Parathyroid adenoma (tissue), 2 donors: ENCODE measurements at regions not wholly inside any gene's neighbourhood (a gene's known extent, or its start where the extent isn't known, plus 50 kb on each side); places are given as distances from the start of the nearest gene placed in this dataset.

Experiments
- H2AFZ ChIP-seq: fragments of 300-600 bp; sonication (generic); one replicate; pipeline ENCODE4 v1.7.0; 2017; ENCODE audit warnings: antibody characterized with exemption, mild to moderate bottlenecking
- H3K27ac ChIP-seq: fragments of 300-600 bp; sonication (generic); one replicate; pipeline ENCODE4 v1.7.0; 2017
- H3K27me3 ChIP-seq: fragments of 300-600 bp; sonication (generic); one replicate; pipeline ENCODE4 v1.7.0; 2017; ENCODE audit warnings: low read length; ENCODE audit not compliant: control insufficient read depth, insufficient read depth
- H3K36me3 ChIP-seq: fragments of 300-600 bp; sonication (generic); one replicate; pipeline ENCODE4 v1.7.0; 2017; ENCODE audit warnings: low read length; ENCODE audit not compliant: control insufficient read depth, insufficient read depth
- H3K4me1 ChIP-seq: fragments of 300-600 bp; sonication (generic); one replicate; pipeline ENCODE4 v1.7.0; 2017; ENCODE audit warnings: control low read depth
- H3K4me2 ChIP-seq: fragments of 300-600 bp; sonication (generic); one replicate; pipeline ENCODE4 v1.7.0; 2017; ENCODE audit warnings: low read length
- H3K4me3 ChIP-seq: fragments of 300-600 bp; sonication (generic); one replicate; pipeline ENCODE4 v1.7.0; 2017; ENCODE audit warnings: low read depth, low read length
- H3K79me2 ChIP-seq: fragments of 300-600 bp; sonication (generic); one replicate; pipeline ENCODE4 v1.7.0; 2017; ENCODE audit warnings: control low read depth
- H3K9ac ChIP-seq: fragments of 300-600 bp; sonication (generic); one replicate; pipeline ENCODE4 v1.7.0; 2017; ENCODE audit warnings: mild to moderate bottlenecking
- H3K9me3 ChIP-seq: fragments of 300-600 bp; sonication (generic); one replicate; pipeline ENCODE4 v1.7.0; 2017; ENCODE audit warnings: low read length; ENCODE audit not compliant: control insufficient read depth
- CTCF ChIP-seq: fragments of 300-600 bp; sonication (generic); IDR thresholded peaks from one replicate; pipeline ENCODE4 v1.7.0; 2017; ENCODE audit warnings: antibody characterized with exemption, mild to moderate bottlenecking
- donor health status: primary hyperparathyroidism.

GRCh38 chr16:66144641-66145040 lies 221.8 kb upstream of the CDH5 start:
- Histone ChIP-seq H3K36me3 (no peaks in the 10 kb centered on the region), H3K4me2 (no peak overlapping the region), H3K4me1 (peaks cover 20% of the 10 kb centered on the region), H3K27ac (peak overlapping the region; percentile 50), H3K27me3 (no peaks in the 10 kb centered on the region), H3K9ac (no peak overlapping the region), H3K4me3 (no peak overlapping the region), H3K79me2 (no peaks in the 10 kb centered on the region), H3K9me3 (no peaks in the 10 kb centered on the region), H2AFZ (no peak overlapping the region)
- TF ChIP-seq CTCF, result no peak

DNA sequence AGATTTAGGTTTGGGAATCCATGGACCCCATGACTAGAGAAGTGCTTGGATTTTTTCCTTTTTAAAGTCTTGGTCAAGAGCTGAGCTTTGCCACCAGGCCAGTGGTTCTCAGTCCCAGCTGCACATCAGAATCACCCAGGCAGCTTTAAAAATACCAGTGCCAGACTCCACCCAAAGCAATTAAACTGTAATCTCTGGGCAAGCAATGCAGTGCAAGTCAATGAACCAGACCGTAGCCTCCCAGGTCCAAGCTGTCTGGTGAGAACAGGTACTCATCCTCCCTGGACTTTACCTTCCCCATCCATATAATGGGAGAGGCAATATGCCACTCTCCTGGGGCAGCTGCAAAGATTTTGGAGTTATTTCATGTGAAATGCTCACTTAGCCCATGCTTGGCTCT lies 223.1 kb upstream of the CDH5 start:
- TF ChIP-seq CTCF, result no peak

DNA sequence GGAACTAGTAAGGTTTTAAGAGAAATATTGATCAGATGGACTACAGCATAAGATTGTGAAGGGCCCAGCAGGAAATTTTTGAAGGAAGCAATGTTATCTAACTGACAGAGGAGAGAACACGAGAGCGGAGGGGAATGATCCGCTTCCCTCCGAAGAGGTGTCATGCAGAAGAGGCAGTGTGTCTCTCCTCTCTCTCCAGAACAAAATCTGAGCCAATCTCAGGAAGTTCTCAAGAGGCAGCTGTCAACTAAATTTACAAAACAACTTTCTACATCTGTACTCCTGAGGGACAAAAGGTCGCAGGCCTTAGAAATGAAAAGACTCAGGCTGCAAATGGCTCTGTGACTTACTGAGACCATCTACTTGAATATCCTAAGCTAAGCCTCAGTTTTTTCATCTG lies 224.6 kb upstream of the CDH5 start:
- TF ChIP-seq CTCF, result no peak
- Histone ChIP-seq H3K79me2 (no peaks in the 10 kb centered on the region), H3K4me1 (peaks cover 21% of the 10 kb centered on the region), H3K9me3 (no peaks in the 10 kb centered on the region), H3K27ac (no peak overlapping the region), H3K4me3 (no peak overlapping the region), H3K36me3 (no peaks in the 10 kb centered on the region), H3K9ac (no peak overlapping the region), H3K27me3 (no peaks in the 10 kb centered on the region), H3K4me2 (no peak overlapping the region), H2AFZ (no peak overlapping the region)

More for the DNA sequence above, 223.1 kb upstream of the CDH5 start:
- H3K27me3 ChIP-seq, result no peaks in the 10 kb centered on the region
- H3K27ac ChIP-seq, result no peak overlapping the region
- H3K9ac ChIP-seq, result no peak overlapping the region
- no peaks in the 10 kb centered on the region for H3K36me3 ChIP-seq
- H3K4me2 ChIP-seq, result no peak overlapping the region
- H2AFZ ChIP-seq, result peak overlapping the region; percentile 5
- H3K4me3 ChIP-seq, result no peak overlapping the region
- no peaks in the 10 kb centered on the region for H3K79me2 ChIP-seq
- H3K4me1 ChIP-seq, result peaks cover 20% of the 10 kb centered on the region
- no peaks in the 10 kb centered on the region for H3K9me3 ChIP-seq

GRCh38 chr16:66137853-66138252 lies 228.6 kb upstream of the CDH5 start:
- H3K79me2 ChIP-seq, result no peaks in the 10 kb centered on the region
- H3K9me3 ChIP-seq, result no peaks in the 10 kb centered on the region
- peak overlapping the region; percentile 63 for H2AFZ ChIP-seq
- peaks cover 36% of the 10 kb centered on the region for H3K4me1 ChIP-seq
- no peak overlapping the region for H3K4me2 ChIP-seq
- no peaks in the 10 kb centered on the region for H3K36me3 ChIP-seq
- H3K27ac ChIP-seq, result peak overlapping the region; percentile 92
- H3K9ac ChIP-seq, result no peak overlapping the region
- no peak for TF ChIP-seq CTCF
- no peaks in the 10 kb centered on the region for H3K27me3 ChIP-seq
- no peak overlapping the region for H3K4me3 ChIP-seq

DNA sequence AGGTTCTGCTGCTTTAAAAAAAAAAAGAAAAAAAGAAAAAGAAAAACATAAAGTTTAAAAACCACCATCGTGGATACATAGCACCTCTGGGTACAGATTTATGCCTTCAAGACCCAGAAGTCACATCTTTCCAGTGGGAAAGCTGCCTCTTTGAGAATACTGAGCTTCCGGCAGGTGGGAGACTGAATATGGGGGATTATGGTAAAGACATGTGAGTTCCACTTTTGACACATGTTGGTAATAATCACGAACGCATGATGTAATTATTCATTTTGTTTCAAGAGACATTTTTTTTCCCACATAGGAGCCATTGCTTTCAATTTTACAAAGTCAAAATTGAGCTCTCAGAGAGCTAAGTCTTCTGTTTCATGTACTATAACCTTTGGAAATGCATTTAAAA lies 229.7 kb upstream of the CDH5 start:
- peaks cover 36% of the 10 kb centered on the region for H3K4me1 ChIP-seq
- H3K27ac ChIP-seq, result peak overlapping the region; percentile 92
- H3K9ac ChIP-seq, result no peak overlapping the region
- H3K4me3 ChIP-seq, result no peak overlapping the region
- H3K79me2 ChIP-seq, result no peaks in the 10 kb centered on the region
- TF ChIP-seq CTCF, result no peak
- H3K4me2 ChIP-seq, result peak overlapping the region; percentile 15
- H2AFZ ChIP-seq, result peak overlapping the region; percentile 63
- H3K27me3 ChIP-seq, result no peaks in the 10 kb centered on the region
- no peaks in the 10 kb centered on the region for H3K9me3 ChIP-seq
- H3K36me3 ChIP-seq, result no peaks in the 10 kb centered on the region
